GM20000 (cell line): ENCODE measurements at regions not wholly inside any gene's neighbourhood (a gene's known extent, or its start where the extent isn't known, plus 50 kb on each side); places are given as distances from the start of the nearest gene placed in this dataset.

ENCODE experiments used
- DNase-seq: peaks from one replicate; pipeline ENCODE4 v3.0.0; 2012; ENCODE audit warnings: low spot score
- TF ChIP-seq, protein P1 (sequence below): IDR thresholded peaks from 2 replicates; pipeline ENCODE4 v1.5.1; 2012; ENCODE audit warnings: mild to moderate bottlenecking, control low read depth; ENCODE audit errors: extremely low read depth, missing control alignments

DNA sequence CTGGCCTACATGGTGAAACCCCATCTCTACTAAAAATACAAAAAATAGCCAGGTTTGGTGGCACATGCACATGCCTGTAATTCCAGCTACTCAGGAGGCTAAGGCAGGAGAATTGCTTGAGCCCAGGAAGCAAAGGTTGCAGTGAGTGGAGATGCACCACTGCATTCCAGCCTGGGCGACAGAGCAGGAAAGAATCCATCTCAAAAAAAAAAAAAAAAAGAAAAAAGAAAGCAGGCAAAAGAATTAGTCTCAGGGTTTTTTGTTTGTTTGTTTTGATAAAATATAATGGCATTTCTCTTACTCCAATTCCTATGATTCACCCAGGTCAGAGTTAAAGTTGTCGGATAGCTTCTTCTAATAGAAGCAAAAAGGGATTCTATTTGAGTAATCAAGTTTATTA is 67.0 kb upstream of the ATG10 start:
- DNase-seq: no peak
- TF ChIP-seq, protein P1, sequence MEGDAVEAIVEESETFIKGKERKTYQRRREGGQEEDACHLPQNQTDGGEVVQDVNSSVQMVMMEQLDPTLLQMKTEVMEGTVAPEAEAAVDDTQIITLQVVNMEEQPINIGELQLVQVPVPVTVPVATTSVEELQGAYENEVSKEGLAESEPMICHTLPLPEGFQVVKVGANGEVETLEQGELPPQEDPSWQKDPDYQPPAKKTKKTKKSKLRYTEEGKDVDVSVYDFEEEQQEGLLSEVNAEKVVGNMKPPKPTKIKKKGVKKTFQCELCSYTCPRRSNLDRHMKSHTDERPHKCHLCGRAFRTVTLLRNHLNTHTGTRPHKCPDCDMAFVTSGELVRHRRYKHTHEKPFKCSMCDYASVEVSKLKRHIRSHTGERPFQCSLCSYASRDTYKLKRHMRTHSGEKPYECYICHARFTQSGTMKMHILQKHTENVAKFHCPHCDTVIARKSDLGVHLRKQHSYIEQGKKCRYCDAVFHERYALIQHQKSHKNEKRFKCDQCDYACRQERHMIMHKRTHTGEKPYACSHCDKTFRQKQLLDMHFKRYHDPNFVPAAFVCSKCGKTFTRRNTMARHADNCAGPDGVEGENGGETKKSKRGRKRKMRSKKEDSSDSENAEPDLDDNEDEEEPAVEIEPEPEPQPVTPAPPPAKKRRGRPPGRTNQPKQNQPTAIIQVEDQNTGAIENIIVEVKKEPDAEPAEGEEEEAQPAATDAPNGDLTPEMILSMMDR: no peak

DNA sequence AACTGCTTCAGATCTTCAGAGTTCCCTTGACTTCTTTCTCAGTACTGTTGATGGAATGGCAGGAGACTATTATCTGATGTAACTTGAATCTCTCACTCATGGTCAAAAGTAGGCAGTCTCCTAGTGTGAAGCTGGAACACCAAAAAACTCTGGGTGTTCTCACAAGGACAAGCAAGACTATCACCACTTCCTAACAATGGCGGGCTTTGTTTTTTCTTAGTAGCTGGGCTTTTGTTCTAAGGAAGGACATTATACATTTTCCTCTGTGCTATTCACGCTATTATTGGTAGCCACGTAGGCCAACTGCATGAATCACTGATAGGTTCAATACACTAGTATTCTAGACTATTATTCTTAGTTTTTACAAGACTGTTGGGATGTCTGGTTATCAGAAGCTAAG is 67.7 kb upstream of the ATG10 start:
- DNase-seq: no peak
- TF ChIP-seq, protein P1: no peak

DNA sequence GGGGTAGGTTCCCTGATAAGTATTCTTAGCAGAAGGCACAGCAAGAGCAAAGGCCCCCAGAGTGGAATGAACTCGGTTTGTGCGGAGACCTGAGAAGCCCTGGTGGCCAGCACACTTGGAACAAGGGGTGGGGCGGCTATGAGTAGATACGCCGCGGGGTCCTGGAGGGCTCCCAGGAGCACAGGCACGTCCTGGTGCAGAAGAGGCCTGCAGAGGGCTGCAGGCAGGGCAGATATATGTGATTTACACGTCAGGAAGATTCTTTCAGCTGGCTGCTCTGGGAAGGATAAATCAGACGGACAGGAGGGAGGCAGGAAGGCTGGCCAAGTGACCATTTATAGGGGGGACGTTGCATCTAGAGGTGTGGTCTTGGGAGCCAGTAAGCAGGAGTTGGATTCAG is 70.2 kb upstream of the ATG10 start:
- TF ChIP-seq, protein P1: no peak
- DNase-seq: no peak

DNA sequence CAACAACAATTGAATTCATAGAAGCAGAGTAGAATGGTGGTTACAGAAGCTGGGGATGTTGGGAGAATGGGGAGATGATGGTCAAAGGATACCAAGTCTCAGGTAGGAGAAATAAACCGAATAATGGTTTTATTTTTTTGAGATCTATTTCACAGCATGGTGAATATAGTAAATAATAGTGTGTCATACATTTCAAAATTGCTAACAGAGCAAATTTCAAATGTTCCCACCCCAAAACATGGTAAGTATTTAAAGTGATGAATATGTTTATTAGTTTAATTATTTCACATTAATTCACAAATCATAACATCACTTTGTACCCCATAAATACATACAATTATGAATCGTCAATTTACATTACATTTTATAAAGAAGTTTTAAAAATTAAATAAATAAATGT is 72.7 kb upstream of the ATG10 start:
- no peak for DNase-seq
- TF ChIP-seq, protein P1: no peak

DNA sequence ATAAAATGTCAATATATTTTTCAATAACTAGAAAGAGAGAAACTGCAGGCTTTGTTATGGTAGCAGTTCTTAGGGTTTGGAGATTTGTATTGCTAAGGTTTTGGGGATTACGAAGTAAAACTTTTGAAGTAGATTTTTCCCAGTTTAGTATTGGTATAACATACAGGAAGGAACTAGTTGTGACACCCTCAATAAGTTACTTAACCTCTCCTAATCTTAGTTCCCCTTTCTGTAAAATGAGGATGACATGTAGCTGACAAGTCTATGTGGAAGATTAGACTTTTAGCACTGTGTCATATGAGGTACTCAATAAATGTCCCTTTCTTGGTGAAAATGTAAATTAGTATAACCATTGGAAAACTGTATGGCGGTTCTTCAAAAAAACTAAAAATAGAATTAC is 73.4 kb upstream of the ATG10 start:
- TF ChIP-seq, protein P1: no peak

DNA sequence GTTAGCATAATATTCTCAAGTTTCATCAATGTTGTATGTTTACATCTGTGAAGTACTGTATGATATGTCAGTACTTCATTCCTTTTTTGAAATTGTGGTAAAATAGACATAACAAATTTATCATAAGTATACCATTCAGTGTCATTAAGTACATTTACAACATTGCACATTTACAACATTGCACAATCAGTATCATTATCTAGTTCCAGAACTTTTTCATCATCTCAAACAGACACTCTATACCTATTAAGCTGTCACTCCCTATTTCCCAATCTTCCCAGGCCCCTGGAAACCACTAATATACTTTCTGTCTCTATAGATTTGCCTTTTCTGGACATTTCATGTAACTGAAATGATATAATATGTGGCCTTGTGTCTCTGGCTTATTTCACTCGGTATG is 75.1 kb upstream of the ATG10 start:
- TF ChIP-seq, protein P1: no peak
- no peak for DNase-seq

More for the DNA sequence above, 73.4 kb upstream of the ATG10 start:
- no peak for DNase-seq

DNA sequence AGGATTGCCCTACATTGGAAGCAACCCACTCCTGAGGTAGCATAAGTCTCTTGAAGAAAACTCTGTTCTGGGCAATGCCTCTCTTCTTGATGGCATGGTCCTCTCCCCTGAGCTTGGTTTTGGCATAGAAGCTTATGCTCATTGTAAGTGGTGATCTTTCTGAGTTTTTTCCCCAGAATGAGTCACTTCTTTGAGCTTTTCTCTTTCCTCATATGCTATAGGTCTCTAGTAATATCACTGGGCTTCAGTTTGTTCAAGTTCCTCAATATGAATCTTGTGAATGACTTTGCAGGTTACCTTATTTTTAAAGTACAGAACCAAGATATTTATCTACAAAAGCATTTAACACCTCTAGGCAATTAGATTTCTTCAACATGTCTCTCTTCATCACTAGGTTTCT is 76.5 kb upstream of the ATG10 start:
- no peak for DNase-seq
- TF ChIP-seq, protein P1: no peak

DNA sequence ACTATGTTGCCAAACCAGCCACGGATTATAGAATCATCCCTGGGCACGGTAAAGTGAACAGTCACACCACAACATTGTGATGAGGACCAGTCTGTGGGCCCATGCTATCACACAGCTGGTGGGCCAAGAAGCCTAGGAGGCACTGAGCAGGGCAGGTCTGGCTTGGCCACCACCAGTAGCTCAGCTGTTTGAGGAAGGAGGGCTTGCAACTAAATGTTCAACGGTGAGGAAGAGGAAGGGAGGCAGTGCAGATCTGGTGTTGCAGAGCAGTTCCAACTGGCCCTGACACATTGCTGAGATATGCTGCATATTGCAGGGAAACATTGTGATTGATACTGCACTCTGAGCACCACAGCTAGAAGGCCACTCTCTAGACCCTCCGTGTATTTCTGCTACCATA is 77.9 kb upstream of the ATG10 start:
- no peak for DNase-seq
- TF ChIP-seq, protein P1: no peak
